DND-41 (cell line): ENCODE measurements at regions not wholly inside any gene's neighbourhood (a gene's known extent, or its start where the extent isn't known, plus 50 kb on each side); places are given as distances from the start of the nearest gene placed in this dataset.
A peak's percentile ranks its signal among the peaks of the same experiment; 100 is the strongest.

ENCODE experiments used
- ATAC-seq: fragments of 200-7000 bp; cut with Tn5 transposase; 3 replicates; pipeline ENCODE4 v1.9.1; 2021; ENCODE audit warnings: low read depth; ENCODE audit not compliant: insufficient read depth
- DNase-seq: peaks from one replicate; pipeline ENCODE4 v3.0.0-alpha.2; 2020
- H2AFZ ChIP-seq: 2 replicates; pipeline ENCODE4 v1.6.0; 2012; ENCODE audit warnings: low read depth, low read length
- H3K27ac ChIP-seq: 2 replicates; pipeline ENCODE4 v1.5.1; 2012; ENCODE audit warnings: low read length, inconsistent platforms
- H3K27me3 ChIP-seq: fragments of 200-600 bp; sonication (generic); 2 replicates; pipeline ENCODE4 v1.6.0; 2012; ENCODE audit warnings: low read length, mild to moderate bottlenecking, inconsistent platforms; ENCODE audit not compliant: insufficient read depth, poor library complexity
- H3K36me3 ChIP-seq: 2 replicates; pipeline ENCODE4 v1.5.1; 2012; ENCODE audit warnings: low read length, inconsistent platforms; ENCODE audit not compliant: insufficient read depth
- H3K4me1 ChIP-seq: 2 replicates; pipeline ENCODE4 v1.5.1; 2012; ENCODE audit warnings: mild to moderate bottlenecking, low read length; ENCODE audit not compliant: insufficient read depth
- H3K4me2 ChIP-seq: 2 replicates; pipeline ENCODE4 v1.6.0; 2012; ENCODE audit warnings: mild to moderate bottlenecking, moderate library complexity, low read length, inconsistent platforms; ENCODE audit not compliant: insufficient read depth
- H3K4me3 ChIP-seq, 2 experiments: fragments of 200-600 bp in 1 of 2; shearing (Covaris generic) in 1 of 2; 2 replicates each; pipeline ENCODE4 v1.5.1; 2012 to 2016; ENCODE audit warnings: inconsistent platforms in 2 of 2, low read length in 2 of 2, mild to moderate bottlenecking in 2 of 2, low read depth in 1 of 2, moderate library complexity in 1 of 2
- H3K79me2 ChIP-seq: 2 replicates; pipeline ENCODE4 v1.6.0; 2012; ENCODE audit warnings: low read length, inconsistent platforms; ENCODE audit not compliant: insufficient read depth
- H3K9ac ChIP-seq: 2 replicates; pipeline ENCODE4 v1.6.0; 2012; ENCODE audit warnings: low read depth, mild to moderate bottlenecking, inconsistent platforms, low read length, moderate library complexity
- H3K9me3 ChIP-seq: 2 replicates; pipeline ENCODE4 v1.5.1; 2012; ENCODE audit warnings: low read length, moderate library complexity, mild to moderate bottlenecking, inconsistent platforms; ENCODE audit not compliant: insufficient read depth, severe bottlenecking
- H4K20me1 ChIP-seq: 2 replicates; pipeline ENCODE4 v1.6.0; 2012; ENCODE audit warnings: low read length; ENCODE audit not compliant: insufficient read depth
- CTCF ChIP-seq: IDR thresholded peaks from 2 replicates; pipeline ENCODE4 v1.5.1; 2012; ENCODE audit warnings: borderline replicate concordance, low read length, moderate library complexity, mild to moderate bottlenecking; ENCODE audit not compliant: poor library complexity, severe bottlenecking; ENCODE audit errors: extremely low read depth
- EZH2 ChIP-seq: IDR thresholded peaks from 3 replicates; pipeline ENCODE4 v1.6.1; 2012; ENCODE audit warnings: borderline replicate concordance, low read depth, mild to moderate bottlenecking, moderate library complexity, low read length, inconsistent platforms; ENCODE audit not compliant: severe bottlenecking

GRCh38 chr3:148372206-148372875, 325.4 kb upstream of the AGTR1 start:
- DNase-seq: no peak
- no peak overlapping the region for H3K4me3 ChIP-seq
- no peaks in the 10 kb centered on the region for H4K20me1 ChIP-seq
- H3K4me2 ChIP-seq: no peak overlapping the region
- no peaks in the 10 kb centered on the region for H3K4me1 ChIP-seq
- no peaks in the 10 kb centered on the region for H3K9me3 ChIP-seq
- ATAC-seq: no peak
- H3K27me3 ChIP-seq: no peaks in the 10 kb centered on the region
- TF ChIP-seq CTCF (no peak), EZH2 (no peak)
- H2AFZ ChIP-seq: no peak overlapping the region
- no peak overlapping the region for H3K27ac ChIP-seq
- no peaks in the 10 kb centered on the region for H3K36me3 ChIP-seq
- no peaks in the 10 kb centered on the region for H3K79me2 ChIP-seq
- no peak overlapping the region for H3K9ac ChIP-seq

- Histone ChIP-seq H3K9ac (no peak overlapping the region), H3K36me3 (no peaks in the 10 kb centered on the region), H4K20me1 (no peaks in the 10 kb centered on the region), H3K27me3 (no peaks in the 10 kb centered on the region), H3K79me2 (no peaks in the 10 kb centered on the region), H3K4me1 (no peaks in the 10 kb centered on the region), H2AFZ (no peak overlapping the region), H3K9me3 (no peaks in the 10 kb centered on the region), H3K4me2 (no peak overlapping the region), H3K27ac (no peak overlapping the region), H3K4me3 (no peak overlapping the region)
- DNase-seq (no peak), ATAC-seq (no peak)
- TF ChIP-seq EZH2 (no peak), CTCF (no peak)
Measured at GRCh38 chr3:148373961-148374360, 323.7 kb upstream of the AGTR1 start.

GRCh38 chr3:148379763-148380382, 317.8 kb upstream of the AGTR1 start:
- DNase-seq: no peak
- no peak overlapping the region for H2AFZ ChIP-seq
- ATAC-seq: peak; percentile 42; the same call in 1 of the 3 replicates

More at GRCh38 chr3:148379763-148380382, 317.8 kb upstream of the AGTR1 start:
- Histone ChIP-seq H3K36me3 (no peaks in the 10 kb centered on the region), H4K20me1 (no peaks in the 10 kb centered on the region), H3K27me3 (no peaks in the 10 kb centered on the region), H3K9me3 (no peaks in the 10 kb centered on the region), H3K4me3 (no peak overlapping the region), H3K79me2 (no peaks in the 10 kb centered on the region), H3K4me1 (no peaks in the 10 kb centered on the region), H3K27ac (no peak overlapping the region), H3K9ac (no peak overlapping the region), H3K4me2 (no peak overlapping the region)
- TF ChIP-seq CTCF: peak; percentile 47
- TF ChIP-seq EZH2: no peak
